ENCODE measurements at regions not wholly inside any gene's neighbourhood (a gene's known extent, or its start where the extent isn't known, plus 50 kb on each side); places are given as distances from the start of the nearest gene placed in this dataset.
A peak's percentile ranks its signal among the peaks of the same experiment; 100 is the strongest.

DNA sequence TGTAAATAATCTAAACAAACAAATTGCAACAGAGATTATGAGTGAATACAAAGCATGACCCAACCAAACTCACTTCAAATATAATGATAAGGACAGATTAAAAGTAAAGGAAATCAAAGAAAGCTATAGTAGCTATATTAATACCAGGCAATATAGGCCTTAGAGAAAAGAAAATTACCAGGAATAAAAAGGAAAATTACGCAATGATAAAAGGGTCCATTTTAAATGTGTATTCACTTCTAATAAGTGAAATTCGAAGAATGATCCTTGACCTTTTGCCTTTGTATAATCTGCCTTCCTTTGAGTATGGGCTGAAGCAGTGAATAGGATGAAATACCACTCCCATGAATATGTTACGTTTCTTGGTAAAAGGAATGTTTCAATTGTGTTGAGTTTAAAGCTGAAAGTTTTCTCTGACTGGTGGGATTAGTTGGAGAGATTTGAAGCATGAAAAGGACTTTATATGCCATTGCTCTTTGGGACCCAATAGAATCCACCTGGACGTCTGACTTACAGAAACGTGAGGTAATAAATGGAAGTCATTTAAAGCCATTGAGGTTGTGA, 91.9 kb upstream of the HMGCLL1 start:
- Histone ChIP-seq H3K9me3 (no peaks in the 10 kb centered on the region), H3K36me3 (no peaks in the 10 kb centered on the region), H3K4me3 (no peak overlapping the region), H3K4me1 (peaks cover 0 to 13% (median 6%) of the 10 kb centered on the region in 4 donors), H3K27me3 (no peaks in the 10 kb centered on the region), H3K27ac (replicated peaks in 1 of 4) (no peak overlapping the region)
- WGBS = 82% methylated on average over 5 of the region's 5 CpGs
- intact Hi-C loops (cut with DNase I) = no loop called here
- no peak for DNase-seq (ENCODE audit: extremely low spot score)
- TF ChIP-seq POLR2A (IDR thresholded peaks at IDR 0.05; ENCODE audit: low read depth) = no peak
- TF ChIP-seq EP300 (IDR thresholded peaks at IDR 0.05) = no peak
- TF ChIP-seq POLR2AphosphoS5 (IDR thresholded peaks at IDR 0.05) = no peak
- TF ChIP-seq CTCF (IDR thresholded peaks at IDR 0.05) = no peak

- DNase-seq (ENCODE audit: extremely low spot score) = no peak
- 89% methylated on average over 1 of the region's 1 CpG for WGBS
- Histone ChIP-seq H3K27ac (replicated peaks in 1 of 4) (peak overlapping the region in 3 of 4 donors; percentile 16 to 51 (median 37)), H3K36me3 (no peaks in the 10 kb centered on the region), H3K4me3 (no peak overlapping the region), H3K4me1 (peaks cover 0 to 13% (median 6%) of the 10 kb centered on the region in 4 donors), H3K27me3 (no peaks in the 10 kb centered on the region), H3K9me3 (no peaks in the 10 kb centered on the region)
- no peak for TF ChIP-seq POLR2AphosphoS5 (IDR thresholded peaks at IDR 0.05)
- no peak for TF ChIP-seq EP300 (IDR thresholded peaks at IDR 0.05)
- no peak for TF ChIP-seq CTCF (IDR thresholded peaks at IDR 0.05)
- no peak for TF ChIP-seq POLR2A (IDR thresholded peaks at IDR 0.05; ENCODE audit: low read depth)
- intact Hi-C loops (cut with DNase I) = no loop called here
Observed at GRCh38 chr6:55669028-55669427, 90.0 kb upstream of the HMGCLL1 start.

GRCh38 chr6:55668591-55668990, 89.6 kb upstream of the HMGCLL1 start:
- Histone ChIP-seq H3K4me3 (no peak overlapping the region), H3K36me3 (no peaks in the 10 kb centered on the region), H3K27me3 (no peaks in the 10 kb centered on the region), H3K9me3 (peaks cover 0 to 3% (median 0%) of the 10 kb centered on the region in 4 donors), H3K4me1 (peaks cover 0 to 13% (median 6%) of the 10 kb centered on the region in 4 donors), H3K27ac (replicated peaks in 1 of 4) (peak overlapping the region; percentile 16 to 51 (median 40))
- DNase-seq (ENCODE audit: extremely low spot score) = no peak
- intact Hi-C loops (cut with DNase I) = no loop called here
- 50% methylated on average over 3 of the region's 3 CpGs for WGBS
- TF ChIP-seq POLR2AphosphoS5 (IDR thresholded peaks at IDR 0.05) (no peak), POLR2A (IDR thresholded peaks at IDR 0.05; ENCODE audit: low read depth) (no peak), CTCF (IDR thresholded peaks at IDR 0.05) (no peak), EP300 (IDR thresholded peaks at IDR 0.05) (no peak)

DNA sequence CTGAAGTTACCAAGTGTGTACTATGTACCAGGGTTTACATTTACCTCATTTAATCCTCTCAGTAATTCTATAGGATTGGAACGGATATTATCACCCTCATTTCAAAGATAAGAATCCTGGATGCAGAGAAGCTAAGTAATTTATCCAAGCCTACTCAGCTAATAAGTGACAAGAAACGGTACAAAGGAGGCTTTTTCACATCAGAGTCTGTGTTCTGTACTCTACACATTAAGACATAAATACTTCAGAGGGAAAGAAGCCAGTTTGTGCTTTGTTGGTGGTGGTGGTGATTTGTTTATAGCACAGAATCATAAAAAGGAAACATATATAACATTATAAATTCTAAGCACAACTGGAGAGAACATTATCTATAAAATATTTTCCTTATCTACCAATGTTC, 88.3 kb upstream of the HMGCLL1 start:
- TF ChIP-seq CTCF (IDR thresholded peaks at IDR 0.05) (no peak), EP300 (IDR thresholded peaks at IDR 0.05) (no peak), POLR2A (IDR thresholded peaks at IDR 0.05; ENCODE audit: low read depth) (no peak), POLR2AphosphoS5 (IDR thresholded peaks at IDR 0.05) (no peak)
- Histone ChIP-seq H3K4me3 (no peak overlapping the region), H3K27me3 (no peaks in the 10 kb centered on the region), H3K27ac (replicated peaks in 1 of 4) (no peak overlapping the region), H3K4me1 (peaks cover 0 to 13% (median 6%) of the 10 kb centered on the region in 4 donors), H3K36me3 (no peaks in the 10 kb centered on the region), H3K9me3 (peaks cover 0 to 7% (median 0%) of the 10 kb centered on the region in 4 donors)
- intact Hi-C loops (cut with DNase I) = no loop called here
- no peak for DNase-seq (ENCODE audit: extremely low spot score)
- WGBS = 69% methylated on average over 2 of the region's 2 CpGs
